Neural progenitor cell (in vitro differentiated cells): ENCODE measurements at regions not wholly inside any gene's neighbourhood (a gene's known extent, or its start where the extent isn't known, plus 50 kb on each side); places are given as distances from the start of the nearest gene placed in this dataset.

ENCODE experiments used
- DNase-seq: peaks from one replicate; pipeline ENCODE4 v3.0.0-alpha.2; 2016; ENCODE audit warnings: low spot score
- H2AFZ ChIP-seq: fragments of 200-600 bp; sonication (generic); replicated peaks from 2 replicates; pipeline ENCODE4 v1.6.1; 2016; ENCODE audit warnings: antibody characterized with exemption
- H3F3A ChIP-seq: fragments of 200-600 bp; sonication (generic); 2 replicates; pipeline ENCODE4 v1.6.1; 2016; ENCODE audit warnings: antibody characterized with exemption, low read depth
- H3K27ac ChIP-seq: fragments of 200-600 bp; sonication (generic); 2 replicates; pipeline ENCODE4 v1.5.1; 2016; ENCODE audit warnings: mild to moderate bottlenecking
- H3K27me3 ChIP-seq: fragments of 200-600 bp; sonication (generic); 2 replicates; pipeline ENCODE4 v1.6.1; 2016; ENCODE audit warnings: mild to moderate bottlenecking, moderate library complexity
- H3K36me3 ChIP-seq: fragments of 200-600 bp; sonication (generic); 2 replicates; pipeline ENCODE4 v1.5.1; 2016
- H3K4me1 ChIP-seq: fragments of 200-600 bp; sonication (generic); 2 replicates; pipeline ENCODE4 v1.6.1; 2016; ENCODE audit warnings: mixed run types
- H3K4me2 ChIP-seq: fragments of 200-600 bp; sonication (generic); 2 replicates; pipeline ENCODE4 v1.6.1; 2016
- H3K4me3 ChIP-seq: fragments of 200-600 bp; sonication (generic); 2 replicates; pipeline ENCODE4 v1.5.1; 2016
- H3K79me2 ChIP-seq: fragments of 200-600 bp; sonication (generic); 2 replicates; pipeline ENCODE4 v1.6.1; 2016; ENCODE audit warnings: low read depth
- H3K9ac ChIP-seq: fragments of 200-600 bp; sonication (generic); 2 replicates; pipeline ENCODE4 v1.6.1; 2016
- H3K9me3 ChIP-seq: fragments of 200-600 bp; sonication (generic); 2 replicates; pipeline ENCODE4 v1.5.1; 2016; ENCODE audit warnings: low read depth
- H4K20me1 ChIP-seq: fragments of 200-600 bp; sonication (generic); 2 replicates; pipeline ENCODE4 v1.6.1; 2016; ENCODE audit warnings: low read depth
- H3K27ac Mint-ChIP-seq: 3 replicates; pipeline ENCODE4 v1.8.0; 2021; ENCODE audit warnings: mixed read lengths
- H3K27me3 Mint-ChIP-seq: 2 replicates; pipeline ENCODE4 v1.8.0; 2022; ENCODE audit warnings: low read depth, mild to moderate bottlenecking, inconsistent platforms, moderate library complexity, mixed read lengths; ENCODE audit not compliant: insufficient read depth
- H3K36me3 Mint-ChIP-seq: 3 replicates; pipeline ENCODE4 v1.8.0; 2021; ENCODE audit warnings: mixed read lengths
- H3K4me1 Mint-ChIP-seq: 3 replicates; pipeline ENCODE4 v1.8.0; 2021; ENCODE audit warnings: mixed read lengths
- H3K4me3 Mint-ChIP-seq: 3 replicates; pipeline ENCODE4 v1.8.0; 2021; ENCODE audit warnings: mild to moderate bottlenecking, moderate library complexity, mixed read lengths
- H3K9me3 Mint-ChIP-seq: 3 replicates; pipeline ENCODE4 v1.8.0; 2020; ENCODE audit warnings: mixed read lengths
- CTCF ChIP-seq: fragments of 200-600 bp; sonication (generic); IDR thresholded peaks from 2 replicates; pipeline ENCODE4 v1.5.1; 2017; ENCODE audit warnings: antibody characterized with exemption, mild to moderate bottlenecking
- EZH2 ChIP-seq: fragments of 200-600 bp; sonication (generic); IDR thresholded peaks from 2 replicates; pipeline ENCODE4 v1.6.1; 2017; ENCODE audit warnings: antibody characterized with exemption, mild to moderate bottlenecking, moderate library complexity
- EZH2phosphoT487 ChIP-seq: fragments of 200-600 bp; sonication (generic); IDR thresholded peaks from 2 replicates; pipeline ENCODE4 v1.6.1; 2017; ENCODE audit warnings: antibody characterized with exemption

DNA sequence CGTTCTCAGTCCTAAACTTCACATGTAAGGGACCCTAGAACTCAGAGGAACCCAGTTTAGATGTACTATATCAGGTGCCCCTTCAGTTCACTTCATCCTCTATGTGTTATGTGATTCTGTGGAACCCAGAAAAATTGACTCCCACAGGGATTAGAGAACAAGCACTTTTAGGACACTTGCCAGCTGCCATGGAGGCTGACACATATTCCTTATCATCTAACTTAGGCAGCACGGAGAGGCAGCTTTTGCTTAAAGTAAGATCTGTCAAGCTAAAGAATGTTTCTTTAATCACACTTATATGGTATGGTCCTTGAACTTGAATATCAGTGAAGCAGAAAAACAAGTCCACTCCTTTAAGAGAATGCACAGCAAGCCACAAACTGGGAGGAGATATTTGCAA, 701.5 kb upstream of the ID4 start:
- H3K9ac ChIP-seq, result no peak overlapping the region
- H3K79me2 ChIP-seq, result no peaks in the 10 kb centered on the region
- no peaks in the 10 kb centered on the region for H3K9me3 ChIP-seq
- no peak for DNase-seq
- no peaks in the 10 kb centered on the region for H3K27me3 Mint-ChIP-seq
- no peaks in the 10 kb centered on the region for H3K9me3 Mint-ChIP-seq
- no peaks in the 10 kb centered on the region for H3F3A ChIP-seq
- no peak overlapping the region for H3K4me2 ChIP-seq
- TF ChIP-seq EZH2phosphoT487, result no peak
- no peak for TF ChIP-seq CTCF
- no peak for TF ChIP-seq EZH2
- no peak overlapping the region for H2AFZ ChIP-seq
- H3K4me3 Mint-ChIP-seq, result no peak overlapping the region
- H4K20me1 ChIP-seq, result no peaks in the 10 kb centered on the region
- no peaks in the 10 kb centered on the region for H3K36me3 ChIP-seq
- H3K27ac ChIP-seq, result no peak overlapping the region
- no peaks in the 10 kb centered on the region for H3K4me1 Mint-ChIP-seq
- H3K27ac Mint-ChIP-seq, result no peak overlapping the region
- peaks cover 6% of the 10 kb centered on the region for H3K4me1 ChIP-seq
- no peaks in the 10 kb centered on the region for H3K27me3 ChIP-seq
- H3K36me3 Mint-ChIP-seq, result no peaks in the 10 kb centered on the region
- no peak overlapping the region for H3K4me3 ChIP-seq

- no peaks in the 10 kb centered on the region for H3K27me3 Mint-ChIP-seq
Measured at GRCh38 chr6:19137505-19137904, 699.7 kb upstream of the ID4 start.

GRCh38 chr6:19142275-19142674, 694.9 kb upstream of the ID4 start:
- Mint-ChIP-seq H3K27ac (no peak overlapping the region), H3K4me1 (no peaks in the 10 kb centered on the region), H3K36me3 (no peaks in the 10 kb centered on the region), H3K27me3 (no peaks in the 10 kb centered on the region), H3K4me3 (no peak overlapping the region), H3K9me3 (no peaks in the 10 kb centered on the region)
- Histone ChIP-seq H3K27me3 (no peaks in the 10 kb centered on the region), H3K9ac (no peak overlapping the region), H3K4me1 (peaks cover 2% of the 10 kb centered on the region), H3K79me2 (no peaks in the 10 kb centered on the region), H3K36me3 (no peaks in the 10 kb centered on the region), H4K20me1 (no peaks in the 10 kb centered on the region), H3K4me2 (no peak overlapping the region), H2AFZ (no peak overlapping the region), H3K9me3 (no peaks in the 10 kb centered on the region), H3F3A (no peaks in the 10 kb centered on the region), H3K27ac (no peak overlapping the region), H3K4me3 (no peak overlapping the region)
- no peak for DNase-seq
- TF ChIP-seq EZH2phosphoT487 (no peak), EZH2 (no peak), CTCF (no peak)

More at GRCh38 chr6:19137505-19137904, 699.7 kb upstream of the ID4 start:
- no peak overlapping the region for H3K27ac Mint-ChIP-seq
- Histone ChIP-seq H3K4me2 (no peak overlapping the region), H2AFZ (no peak overlapping the region), H4K20me1 (no peaks in the 10 kb centered on the region), H3K4me3 (no peak overlapping the region), H3K27me3 (no peaks in the 10 kb centered on the region), H3K36me3 (no peaks in the 10 kb centered on the region), H3K9me3 (no peaks in the 10 kb centered on the region), H3K4me1 (peaks cover 6% of the 10 kb centered on the region), H3K27ac (no peak overlapping the region), H3F3A (no peaks in the 10 kb centered on the region), H3K79me2 (no peaks in the 10 kb centered on the region), H3K9ac (no peak overlapping the region)
- no peak overlapping the region for H3K4me3 Mint-ChIP-seq
- TF ChIP-seq CTCF, result no peak
- TF ChIP-seq EZH2phosphoT487, result no peak
- no peak for TF ChIP-seq EZH2
- DNase-seq, result no peak
- no peaks in the 10 kb centered on the region for H3K36me3 Mint-ChIP-seq
- no peaks in the 10 kb centered on the region for H3K4me1 Mint-ChIP-seq
- no peaks in the 10 kb centered on the region for H3K9me3 Mint-ChIP-seq
